Mesendoderm (in vitro differentiated cells): ENCODE measurements at regions not wholly inside any gene's neighbourhood (a gene's known extent, or its start where the extent isn't known, plus 50 kb on each side); places are given as distances from the start of the nearest gene placed in this dataset.

Source experiments
- DNase-seq: peaks from one replicate; pipeline ENCODE4 v3.0.0; 2013
- H2AK5ac ChIP-seq: 2 replicates; pipeline ENCODE4 v1.6.1; 2013; ENCODE audit warnings: low read length, inconsistent platforms
- H2BK120ac ChIP-seq: 2 replicates; pipeline ENCODE4 v1.6.1; 2013; ENCODE audit warnings: low read depth, mild to moderate bottlenecking, low read length, moderate library complexity, mixed read lengths
- H2BK15ac ChIP-seq: replicated peaks from 2 replicates; pipeline ENCODE4 v1.6.1; 2013; ENCODE audit warnings: low read depth, mild to moderate bottlenecking, moderate library complexity
- H2BK5ac ChIP-seq: 2 replicates; pipeline ENCODE4 v1.6.1; 2013; ENCODE audit warnings: low read length, inconsistent platforms
- H3K18ac ChIP-seq: 2 replicates; pipeline ENCODE4 v1.6.1; 2013; ENCODE audit warnings: mild to moderate bottlenecking, low read length, mixed read lengths
- H3K23ac ChIP-seq: one replicate; pipeline ENCODE4 v1.6.1; 2013; ENCODE audit warnings: low read length
- H3K27ac ChIP-seq: 2 replicates; pipeline ENCODE4 v1.5.1; 2013; ENCODE audit warnings: low read depth, mild to moderate bottlenecking, inconsistent platforms, low read length, moderate library complexity
- H3K27me3 ChIP-seq: 2 replicates; pipeline ENCODE4 v1.6.1; 2013; ENCODE audit warnings: low read length, control low read depth, mild to moderate bottlenecking, inconsistent platforms; ENCODE audit not compliant: insufficient read depth, poor library complexity
- H3K36me3 ChIP-seq: 2 replicates; pipeline ENCODE4 v1.6.1; 2013; ENCODE audit warnings: low read length, inconsistent platforms; ENCODE audit not compliant: control insufficient read depth, insufficient read depth
- H3K4ac ChIP-seq: one replicate; pipeline ENCODE4 v1.6.1; 2013; ENCODE audit warnings: low read depth, mild to moderate bottlenecking, low read length, moderate library complexity
- H3K4me1 ChIP-seq: 2 replicates; pipeline ENCODE4 v1.6.1; 2013; ENCODE audit warnings: low read depth, low read length, inconsistent platforms; ENCODE audit not compliant: control insufficient read depth
- H3K4me2 ChIP-seq: 2 replicates; pipeline ENCODE4 v1.6.1; 2013; ENCODE audit warnings: low read length
- H3K4me3 ChIP-seq: 2 replicates; pipeline ENCODE4 v1.5.1; 2013; ENCODE audit warnings: mild to moderate bottlenecking, low read length
- H3K56ac ChIP-seq: one replicate; pipeline ENCODE4 v1.6.1; 2013; ENCODE audit warnings: low read length
- H3K79me1 ChIP-seq: 2 replicates; pipeline ENCODE4 v1.6.1; 2013; ENCODE audit warnings: low read length, inconsistent platforms
- H3K79me2 ChIP-seq: 2 replicates; pipeline ENCODE4 v1.6.1; 2013; ENCODE audit warnings: mild to moderate bottlenecking, low read length; ENCODE audit not compliant: control insufficient read depth, insufficient read depth
- H3K9ac ChIP-seq: 2 replicates; pipeline ENCODE4 v1.6.1; 2013; ENCODE audit warnings: low read length, inconsistent platforms
- H4K5ac ChIP-seq: one replicate; pipeline ENCODE4 v1.6.1; 2013; ENCODE audit warnings: low read length
- H4K8ac ChIP-seq: one replicate; pipeline ENCODE4 v1.6.1; 2013; ENCODE audit warnings: low read depth, mild to moderate bottlenecking, control low read depth, low read length, moderate library complexity
- WGBS: extraction: QIAGEN DNeasy Blood & Tissue Kit; methylation state at CpG from one replicate; pipeline ENCODE4 v1.1.7; 2013; ENCODE audit warnings: low lambda C conversion rate, missing lambda C conversion rate; ENCODE audit not compliant: insufficient coverage; ENCODE audit errors: extremely low coverage; 5-methylcytosine and 5-hydroxymethylcytosine counted together

- Histone ChIP-seq H3K56ac (no peak overlapping the region), H2BK5ac (no peak overlapping the region), H3K23ac (no peak overlapping the region)
These were observed 56.9 kb downstream of the SLITRK6 start for GRCh38 chr13:85742355-85742754.

DNA sequence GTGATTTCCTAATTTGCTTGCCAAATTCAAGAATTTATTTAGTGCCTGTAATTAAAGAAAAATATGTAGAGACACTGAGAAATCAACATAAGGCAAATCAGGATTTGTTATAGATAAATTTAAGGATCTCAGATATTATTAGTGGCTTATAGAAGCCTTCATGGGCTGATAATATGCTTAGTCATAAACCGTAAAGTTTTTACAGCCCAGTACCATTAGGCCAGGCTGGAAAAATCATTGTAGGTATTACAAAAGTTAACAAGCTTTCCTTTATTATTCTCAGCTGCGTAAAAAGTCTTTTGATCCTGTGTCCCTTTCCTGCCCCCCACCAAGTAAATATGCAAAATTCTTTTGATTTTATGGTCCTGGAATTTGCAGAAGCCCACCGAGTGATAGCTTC lies 58.2 kb downstream of the SLITRK6 start:
- no peak overlapping the region for H3K56ac ChIP-seq
- H4K5ac ChIP-seq, result no peak overlapping the region
- H3K4me1 ChIP-seq, result no peaks in the 10 kb centered on the region
- no peak overlapping the region for H2AK5ac ChIP-seq
- no CpG with 5 or more reads among the region's 3 CpGs for WGBS
- no peak overlapping the region for H2BK5ac ChIP-seq
- H2BK15ac ChIP-seq, result no peak overlapping the region
- H3K9ac ChIP-seq, result no peak overlapping the region
- no peaks in the 10 kb centered on the region for H3K36me3 ChIP-seq
- H3K27me3 ChIP-seq, result no peaks in the 10 kb centered on the region
- no peak overlapping the region for H3K18ac ChIP-seq
- no peak for DNase-seq
- H3K79me2 ChIP-seq, result no peaks in the 10 kb centered on the region
- no peak overlapping the region for H3K4ac ChIP-seq
- H2BK120ac ChIP-seq, result no peak overlapping the region
- no peak overlapping the region for H3K23ac ChIP-seq
- H3K27ac ChIP-seq, result no peak overlapping the region
- H3K79me1 ChIP-seq, result no peaks in the 10 kb centered on the region
- no peak overlapping the region for H3K4me2 ChIP-seq
- no peak overlapping the region for H3K4me3 ChIP-seq
- H4K8ac ChIP-seq, result no peak overlapping the region

More at GRCh38 chr13:85742355-85742754, 56.9 kb downstream of the SLITRK6 start:
- DNase-seq, result no peak
- Histone ChIP-seq H2AK5ac (no peak overlapping the region), H2BK15ac (no peak overlapping the region), H3K4me1 (no peaks in the 10 kb centered on the region), H3K9ac (no peak overlapping the region), H4K5ac (no peak overlapping the region), H3K36me3 (no peaks in the 10 kb centered on the region), H3K4me3 (no peak overlapping the region), H2BK120ac (no peak overlapping the region), H3K27ac (no peak overlapping the region), H3K27me3 (no peaks in the 10 kb centered on the region), H4K8ac (no peak overlapping the region), H3K4ac (no peak overlapping the region), H3K18ac (no peak overlapping the region), H3K4me2 (no peak overlapping the region), H3K79me1 (no peaks in the 10 kb centered on the region), H3K79me2 (no peaks in the 10 kb centered on the region)
- no CpG with 5 or more reads among the region's 2 CpGs for WGBS

DNA sequence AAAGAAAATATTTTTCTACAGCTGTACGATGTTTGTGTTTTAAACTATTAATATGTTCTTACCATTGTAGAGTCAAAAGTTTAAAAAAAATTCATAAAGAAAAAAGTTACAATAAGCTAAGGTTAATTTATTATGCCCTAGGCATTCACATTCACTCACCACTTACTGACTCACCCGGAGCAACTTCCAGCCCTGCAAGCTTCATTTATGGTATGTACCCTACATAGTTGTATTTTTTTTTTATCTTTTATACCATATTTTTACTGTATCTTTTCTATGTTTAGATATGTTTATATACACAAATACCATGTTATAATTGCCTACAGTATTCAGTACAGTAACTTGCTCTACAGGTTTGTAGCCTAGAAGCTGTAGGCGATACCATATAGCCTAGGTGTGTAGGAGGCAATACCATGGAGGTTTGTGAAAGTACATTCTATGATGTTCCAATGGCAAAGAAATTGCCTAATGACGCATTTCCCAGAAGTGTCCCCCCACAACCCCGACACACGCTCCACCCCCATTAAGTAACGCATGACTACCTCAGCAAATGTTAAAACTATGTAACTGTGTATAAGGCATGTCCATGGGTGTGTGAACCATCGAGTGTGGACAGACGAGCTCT lies 60.4 kb downstream of the SLITRK6 start:
- Histone ChIP-seq H3K9ac (no peak overlapping the region), H3K4me1 (no peaks in the 10 kb centered on the region), H2BK15ac (no peak overlapping the region), H3K27ac (no peak overlapping the region), H3K23ac (no peak overlapping the region), H2AK5ac (no peak overlapping the region), H3K18ac (no peak overlapping the region), H3K36me3 (no peaks in the 10 kb centered on the region), H3K4ac (no peak overlapping the region), H2BK120ac (no peak overlapping the region), H3K79me2 (no peaks in the 10 kb centered on the region), H3K56ac (no peak overlapping the region), H3K4me3 (no peak overlapping the region), H4K8ac (no peak overlapping the region), H3K79me1 (no peaks in the 10 kb centered on the region), H2BK5ac (no peak overlapping the region), H3K27me3 (no peaks in the 10 kb centered on the region), H4K5ac (no peak overlapping the region), H3K4me2 (no peak overlapping the region)
- no CpG with 5 or more reads among the region's 9 CpGs for WGBS
- no peak for DNase-seq

- Histone ChIP-seq H3K4me2 (no peak overlapping the region), H4K8ac (no peak overlapping the region), H3K56ac (no peak overlapping the region), H2BK120ac (no peak overlapping the region), H3K79me2 (no peaks in the 10 kb centered on the region), H3K18ac (no peak overlapping the region), H4K5ac (no peak overlapping the region), H2BK5ac (no peak overlapping the region), H3K23ac (no peak overlapping the region), H3K79me1 (no peaks in the 10 kb centered on the region), H2BK15ac (no peak overlapping the region), H3K27me3 (no peaks in the 10 kb centered on the region), H3K4me3 (no peak overlapping the region), H3K4ac (no peak overlapping the region), H2AK5ac (no peak overlapping the region), H3K9ac (no peak overlapping the region), H3K27ac (no peak overlapping the region), H3K36me3 (no peaks in the 10 kb centered on the region), H3K4me1 (no peaks in the 10 kb centered on the region)
- DNase-seq, result no peak
- WGBS, result no CpG with 5 or more reads among the region's 1 CpG
These were observed 61.3 kb downstream of the SLITRK6 start for GRCh38 chr13:85737952-85738351.

DNA sequence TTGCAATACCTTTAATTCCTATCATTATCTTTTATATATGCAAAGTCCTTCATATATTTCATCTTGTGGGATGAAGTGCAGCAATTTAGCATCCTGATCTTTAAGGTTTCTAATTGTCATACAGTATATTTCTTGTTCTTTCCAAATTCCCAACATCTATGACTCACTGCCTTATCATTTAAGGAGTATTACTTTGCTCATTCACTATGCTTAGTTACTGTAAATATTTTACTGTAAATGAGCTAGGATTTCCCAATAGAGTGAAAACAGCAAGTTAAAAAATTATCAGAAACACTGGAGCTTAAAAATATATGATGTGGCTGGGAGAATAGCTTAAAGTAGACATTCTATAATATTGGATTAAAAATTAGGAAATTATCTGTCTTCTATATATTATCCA lies 69.9 kb downstream of the SLITRK6 start:
- Histone ChIP-seq H3K4me1 (no peaks in the 10 kb centered on the region), H3K18ac (no peak overlapping the region), H2AK5ac (no peak overlapping the region), H3K23ac (no peak overlapping the region), H3K4me2 (no peak overlapping the region), H3K4ac (no peak overlapping the region), H4K5ac (no peak overlapping the region), H4K8ac (no peak overlapping the region), H2BK15ac (no peak overlapping the region), H3K79me2 (no peaks in the 10 kb centered on the region), H2BK120ac (no peak overlapping the region), H3K27ac (no peak overlapping the region), H3K4me3 (no peak overlapping the region), H3K56ac (no peak overlapping the region), H3K9ac (no peak overlapping the region), H3K79me1 (no peaks in the 10 kb centered on the region), H2BK5ac (no peak overlapping the region), H3K27me3 (no peaks in the 10 kb centered on the region), H3K36me3 (no peaks in the 10 kb centered on the region)
- no peak for DNase-seq

DNA sequence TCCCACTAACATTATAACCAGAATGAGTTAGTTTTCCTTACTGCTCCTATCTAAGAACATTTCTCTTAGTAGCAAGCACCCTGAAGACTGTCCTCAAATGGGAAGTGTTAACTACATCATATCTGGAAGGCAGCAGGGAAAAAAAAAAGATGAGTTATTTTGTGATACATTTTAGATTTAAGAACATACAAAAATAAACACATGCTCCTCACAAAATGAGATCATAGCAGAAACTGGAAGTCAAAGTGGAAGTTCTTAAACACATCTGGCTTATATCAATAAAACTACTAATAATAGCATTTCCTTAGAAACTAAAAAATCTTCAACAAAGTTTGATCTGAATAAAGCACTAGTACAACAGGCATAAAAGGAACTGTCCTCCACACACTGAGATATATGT lies 70.4 kb downstream of the SLITRK6 start:
- H3K27me3 ChIP-seq, result no peaks in the 10 kb centered on the region
- no peak overlapping the region for H3K4me3 ChIP-seq
- H3K36me3 ChIP-seq, result no peaks in the 10 kb centered on the region
- H3K4me1 ChIP-seq, result no peaks in the 10 kb centered on the region
- H2BK15ac ChIP-seq, result no peak overlapping the region
- H3K23ac ChIP-seq, result no peak overlapping the region
- H3K4ac ChIP-seq, result no peak overlapping the region
- H4K5ac ChIP-seq, result no peak overlapping the region
- H3K79me2 ChIP-seq, result no peaks in the 10 kb centered on the region
- H3K9ac ChIP-seq, result no peak overlapping the region
- no peak overlapping the region for H2BK5ac ChIP-seq
- no peak overlapping the region for H3K27ac ChIP-seq
- no peak overlapping the region for H3K18ac ChIP-seq
- no peak overlapping the region for H3K4me2 ChIP-seq
- no peak overlapping the region for H3K56ac ChIP-seq
- no peak overlapping the region for H2AK5ac ChIP-seq
- H4K8ac ChIP-seq, result no peak overlapping the region
- no peaks in the 10 kb centered on the region for H3K79me1 ChIP-seq
- no peak overlapping the region for H2BK120ac ChIP-seq
- no peak for DNase-seq
